Nephron progenitor cell (in vitro differentiated cells): ENCODE measurements at regions not wholly inside any gene's neighbourhood (a gene's known extent, or its start where the extent isn't known, plus 50 kb on each side); places are given as distances from the start of the nearest gene placed in this dataset.
"Not testable (repeated sequence)": the region's sequence is repeated elsewhere in the genome, so short reads cannot be mapped to it uniquely, and the experiment has no call there.

Source experiments
- DNase-seq: peaks from one replicate; pipeline ENCODE4 v3.0.0; 2021
- H3K27ac Mint-ChIP-seq: 2 replicates; pipeline ENCODE4 v1.8.0; 2021; ENCODE audit warnings: mild to moderate bottlenecking, moderate library complexity, mixed read lengths
- H3K27me3 Mint-ChIP-seq: 2 replicates; pipeline ENCODE4 v1.8.0; 2021; ENCODE audit warnings: mild to moderate bottlenecking, low read depth, mixed read lengths; ENCODE audit not compliant: poor library complexity
- H3K36me3 Mint-ChIP-seq: 2 replicates; pipeline ENCODE4 v1.8.0; 2021; ENCODE audit warnings: low read depth, mixed read lengths
- H3K4me1 Mint-ChIP-seq: 2 replicates; pipeline ENCODE4 v1.8.0; 2021; ENCODE audit warnings: mixed read lengths
- H3K4me3 Mint-ChIP-seq: 2 replicates; pipeline ENCODE4 v1.8.0; 2021; ENCODE audit warnings: mild to moderate bottlenecking, moderate library complexity, mixed read lengths
- H3K9me3 Mint-ChIP-seq: 2 replicates; pipeline ENCODE4 v1.8.0; 2021; ENCODE audit warnings: mild to moderate bottlenecking, moderate library complexity, mixed read lengths
- TF ChIP-seq, protein P1 (sequence below): fragments of 200-600 bp; sonication (generic); IDR thresholded peaks from 2 replicates; pipeline ENCODE4 v1.5.0; 2021; ENCODE audit warnings: antibody characterized with exemption

DNA sequence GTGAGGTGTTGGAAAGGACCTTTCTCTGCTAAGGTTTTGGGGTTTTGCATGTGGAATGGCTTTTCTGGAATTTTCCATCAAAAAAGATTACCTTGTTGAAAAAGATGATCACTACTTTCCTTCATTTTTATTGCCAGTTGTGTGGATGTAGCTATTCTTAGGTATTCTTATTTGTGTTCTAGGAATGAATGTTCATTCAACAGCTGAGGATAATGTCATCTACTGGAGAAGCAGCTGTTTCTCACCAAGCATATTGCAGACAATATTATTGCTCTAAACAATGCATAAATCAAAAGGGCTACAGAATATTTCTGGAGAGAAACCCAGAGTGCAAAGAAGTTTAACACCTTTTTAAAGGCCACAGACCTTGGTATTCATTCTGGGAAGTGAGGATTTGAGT, 145.6 kb upstream of the CALCR start:
- H3K9me3 Mint-ChIP-seq, result no peaks in the 10 kb centered on the region
- H3K4me1 Mint-ChIP-seq, result no peaks in the 10 kb centered on the region
- H3K27ac Mint-ChIP-seq, result no peak overlapping the region
- H3K27me3 Mint-ChIP-seq, result peaks cover 11% of the 10 kb centered on the region
- no peaks in the 10 kb centered on the region for H3K36me3 Mint-ChIP-seq
- no peak for DNase-seq
- no peak overlapping the region for H3K4me3 Mint-ChIP-seq
- TF ChIP-seq, protein P1, sequence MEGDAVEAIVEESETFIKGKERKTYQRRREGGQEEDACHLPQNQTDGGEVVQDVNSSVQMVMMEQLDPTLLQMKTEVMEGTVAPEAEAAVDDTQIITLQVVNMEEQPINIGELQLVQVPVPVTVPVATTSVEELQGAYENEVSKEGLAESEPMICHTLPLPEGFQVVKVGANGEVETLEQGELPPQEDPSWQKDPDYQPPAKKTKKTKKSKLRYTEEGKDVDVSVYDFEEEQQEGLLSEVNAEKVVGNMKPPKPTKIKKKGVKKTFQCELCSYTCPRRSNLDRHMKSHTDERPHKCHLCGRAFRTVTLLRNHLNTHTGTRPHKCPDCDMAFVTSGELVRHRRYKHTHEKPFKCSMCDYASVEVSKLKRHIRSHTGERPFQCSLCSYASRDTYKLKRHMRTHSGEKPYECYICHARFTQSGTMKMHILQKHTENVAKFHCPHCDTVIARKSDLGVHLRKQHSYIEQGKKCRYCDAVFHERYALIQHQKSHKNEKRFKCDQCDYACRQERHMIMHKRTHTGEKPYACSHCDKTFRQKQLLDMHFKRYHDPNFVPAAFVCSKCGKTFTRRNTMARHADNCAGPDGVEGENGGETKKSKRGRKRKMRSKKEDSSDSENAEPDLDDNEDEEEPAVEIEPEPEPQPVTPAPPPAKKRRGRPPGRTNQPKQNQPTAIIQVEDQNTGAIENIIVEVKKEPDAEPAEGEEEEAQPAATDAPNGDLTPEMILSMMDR, result no peak

DNA sequence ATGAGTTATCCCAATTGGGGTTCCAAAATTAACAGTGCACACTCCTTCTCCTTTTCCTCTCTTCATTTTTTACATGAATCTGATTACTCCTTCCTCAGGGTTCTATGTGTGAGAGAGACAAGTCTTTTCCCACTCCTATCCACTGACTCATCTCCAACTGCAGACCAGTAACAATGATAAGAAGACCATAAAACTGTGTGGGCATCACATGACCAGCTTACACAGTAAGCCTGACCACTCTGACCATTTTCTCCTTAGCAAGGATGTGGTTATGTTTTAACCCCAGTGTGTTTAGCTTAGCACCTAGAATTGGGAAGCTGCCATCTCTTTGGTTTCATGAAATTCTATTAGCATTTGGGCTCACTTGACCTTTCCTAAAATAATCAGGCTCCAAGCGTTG, 145.0 kb upstream of the CALCR start:
- no peaks in the 10 kb centered on the region for H3K9me3 Mint-ChIP-seq
- H3K4me1 Mint-ChIP-seq, result no peaks in the 10 kb centered on the region
- peaks cover 12% of the 10 kb centered on the region for H3K27me3 Mint-ChIP-seq
- DNase-seq, result no peak
- no peaks in the 10 kb centered on the region for H3K36me3 Mint-ChIP-seq
- no peak overlapping the region for H3K4me3 Mint-ChIP-seq
- TF ChIP-seq, protein P1, result no peak
- H3K27ac Mint-ChIP-seq, result no peak overlapping the region

DNA sequence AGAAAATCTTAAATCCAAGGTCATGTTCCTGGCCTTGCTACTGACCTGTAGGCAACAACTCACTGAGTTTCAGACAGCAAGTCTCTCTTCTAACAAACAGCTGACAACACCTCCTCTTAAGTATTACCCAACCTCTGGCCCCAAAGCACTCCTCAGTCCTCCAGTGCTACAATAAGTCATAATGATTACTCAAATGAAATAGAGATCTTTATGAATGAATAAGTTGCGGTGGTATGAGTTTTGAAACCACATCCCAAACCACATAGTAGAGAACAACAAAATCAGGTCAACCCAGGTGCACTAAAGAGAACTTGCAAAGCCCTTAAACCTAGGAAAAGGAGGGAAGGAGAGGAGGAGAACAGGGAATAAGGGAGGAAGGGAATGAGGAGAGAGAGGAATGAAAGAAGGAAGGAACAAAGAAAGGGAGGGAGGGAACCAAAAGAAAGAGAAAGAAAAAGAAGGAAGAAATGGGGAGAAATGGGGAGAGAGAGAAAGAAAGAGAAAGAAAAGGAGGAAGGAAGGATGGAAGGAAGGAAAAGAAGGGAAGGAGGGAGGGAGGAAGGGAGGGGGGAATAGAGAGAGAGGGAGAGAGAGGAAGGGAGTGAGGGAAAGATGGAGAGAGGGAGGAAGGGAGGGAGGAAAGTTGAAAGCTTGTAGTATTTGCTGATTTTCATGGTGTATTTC, 142.8 kb upstream of the CALCR start:
- Mint-ChIP-seq H3K9me3 (no peaks in the 10 kb centered on the region), H3K36me3 (no peaks in the 10 kb centered on the region), H3K27ac (no peak overlapping the region), H3K27me3 (peaks cover 11% of the 10 kb centered on the region), H3K4me3 (no peak overlapping the region), H3K4me1 (no peaks in the 10 kb centered on the region)
- no peak for DNase-seq
- TF ChIP-seq, protein P1, result no peak

DNA sequence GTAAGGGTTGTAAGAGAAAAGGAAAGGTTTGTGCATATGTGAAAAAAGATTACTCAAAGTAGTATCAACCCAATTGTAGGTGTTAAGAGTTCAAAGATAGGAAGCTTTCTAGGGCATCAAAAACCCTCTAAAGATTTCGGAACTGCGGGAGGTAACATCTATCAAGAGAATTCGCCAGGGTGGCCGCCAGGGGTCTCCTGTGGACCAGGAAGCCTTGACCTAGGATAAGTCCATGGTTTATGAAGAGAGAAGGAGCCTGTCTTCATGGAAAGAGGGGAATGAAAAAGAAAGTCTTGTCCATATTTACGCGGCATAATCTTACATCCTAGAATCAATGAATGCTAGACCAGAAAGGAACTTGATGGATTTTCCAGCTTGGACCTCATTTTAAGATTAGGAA, 140.7 kb upstream of the CALCR start:
- no peak overlapping the region for H3K27ac Mint-ChIP-seq
- H3K27me3 Mint-ChIP-seq, result peaks cover 11% of the 10 kb centered on the region
- peak; percentile 79 for DNase-seq
- no peak overlapping the region for H3K4me3 Mint-ChIP-seq
- no peaks in the 10 kb centered on the region for H3K36me3 Mint-ChIP-seq
- H3K9me3 Mint-ChIP-seq, result no peaks in the 10 kb centered on the region
- TF ChIP-seq, protein P1, result peak; percentile 81
- no peaks in the 10 kb centered on the region for H3K4me1 Mint-ChIP-seq

DNA sequence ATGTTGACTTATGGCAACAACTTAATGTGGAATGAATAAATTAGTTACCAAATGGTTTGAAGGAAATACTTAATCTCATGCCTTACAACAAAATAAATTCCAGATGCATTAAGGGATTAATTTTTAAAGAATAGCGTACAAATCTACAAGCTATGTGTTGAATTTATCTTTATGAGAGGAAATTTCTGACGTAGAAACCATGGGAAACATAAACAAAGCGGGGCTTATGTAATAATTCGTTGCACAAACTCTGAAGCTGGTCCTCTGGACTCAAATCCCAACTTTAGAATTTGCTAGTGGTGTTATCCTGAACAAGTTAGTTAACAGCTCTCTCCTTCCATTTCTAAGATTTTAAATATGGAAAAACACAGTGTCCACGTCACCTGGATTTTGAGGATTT, 137.4 kb upstream of the CALCR start:
- Mint-ChIP-seq H3K9me3 (no peaks in the 10 kb centered on the region), H3K4me1 (no peaks in the 10 kb centered on the region), H3K27me3 (peaks cover 6% of the 10 kb centered on the region), H3K27ac (no peak overlapping the region), H3K4me3 (no peak overlapping the region), H3K36me3 (no peaks in the 10 kb centered on the region)
- TF ChIP-seq, protein P1, result no peak
- no peak for DNase-seq

DNA sequence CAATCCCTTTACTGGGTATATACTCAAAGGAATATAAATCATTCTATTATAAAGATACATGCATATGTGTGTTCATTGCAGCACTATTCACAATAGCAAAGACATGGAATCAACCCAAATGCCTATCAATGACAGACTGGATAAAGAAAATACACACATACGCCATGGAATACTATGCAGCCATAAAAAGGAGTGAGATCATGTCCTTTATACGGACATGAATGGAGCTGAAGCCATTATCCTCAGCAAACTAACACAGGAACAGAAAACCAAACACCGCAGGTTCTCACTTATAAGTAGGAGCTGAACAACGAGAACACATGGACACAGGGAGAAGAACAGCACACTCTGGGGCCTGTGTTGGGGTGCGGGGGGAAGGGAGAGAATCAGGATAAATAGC, 133.7 kb upstream of the CALCR start:
- H3K4me3 Mint-ChIP-seq, H3K4me1 Mint-ChIP-seq, H3K9me3 Mint-ChIP-seq, H3K36me3 Mint-ChIP-seq, H3K27me3 Mint-ChIP-seq, DNase-seq: not testable (repeated sequence)
- H3K27ac Mint-ChIP-seq, result peak overlapping the region; percentile 9
